ENCODE measurements at regions not wholly inside any gene's neighbourhood (a gene's known extent, or its start where the extent isn't known, plus 50 kb on each side); places are given as distances from the start of the nearest gene placed in this dataset.

GRCh38 chrX:131595120-131595519, 51.2 kb downstream of the OR13H1 start:
- Mint-ChIP-seq H3K27ac (ENCODE audit: unreplicated experiment) (no peak overlapping the region), H3K4me1 (ENCODE audit: low read depth, unreplicated experiment) (no peaks in the 10 kb centered on the region), H3K36me3 (ENCODE audit: unreplicated experiment) (no peaks in the 10 kb centered on the region), H3K9me3 (ENCODE audit: unreplicated experiment) (no peaks in the 10 kb centered on the region), H3K27me3 (ENCODE audit: unreplicated experiment) (no peaks in the 10 kb centered on the region), H3K4me3 (ENCODE audit: unreplicated experiment) (no peak overlapping the region)
- no peak for TF ChIP-seq CTCF (IDR thresholded peaks at IDR 0.05; ENCODE audit: partially characterized antibody, unreplicated experiment)
- no peak for DNase-seq

GRCh38 chrX:131607792-131608369, 64.0 kb downstream of the OR13H1 start:
- no peaks in the 10 kb centered on the region for H3K27me3 Mint-ChIP-seq (ENCODE audit: unreplicated experiment)
- H3K27ac Mint-ChIP-seq (ENCODE audit: unreplicated experiment), result no peak overlapping the region
- H3K4me3 Mint-ChIP-seq (ENCODE audit: unreplicated experiment), result no peak overlapping the region
- no peak for TF ChIP-seq CTCF (IDR thresholded peaks at IDR 0.05; ENCODE audit: partially characterized antibody, unreplicated experiment)
- no peaks in the 10 kb centered on the region for H3K36me3 Mint-ChIP-seq (ENCODE audit: unreplicated experiment)
- no peak for DNase-seq
- no peaks in the 10 kb centered on the region for H3K4me1 Mint-ChIP-seq (ENCODE audit: low read depth, unreplicated experiment)
- peaks cover 3% of the 10 kb centered on the region for H3K9me3 Mint-ChIP-seq (ENCODE audit: unreplicated experiment)

- H3K27ac Mint-ChIP-seq (ENCODE audit: unreplicated experiment), result no peak overlapping the region
- DNase-seq, result no peak
- no peaks in the 10 kb centered on the region for H3K36me3 Mint-ChIP-seq (ENCODE audit: unreplicated experiment)
- no peaks in the 10 kb centered on the region for H3K4me1 Mint-ChIP-seq (ENCODE audit: low read depth, unreplicated experiment)
- H3K9me3 Mint-ChIP-seq (ENCODE audit: unreplicated experiment), result peaks cover 3% of the 10 kb centered on the region
- TF ChIP-seq CTCF (IDR thresholded peaks at IDR 0.05; ENCODE audit: partially characterized antibody, unreplicated experiment), result no peak
- H3K27me3 Mint-ChIP-seq (ENCODE audit: unreplicated experiment), result no peaks in the 10 kb centered on the region
- H3K4me3 Mint-ChIP-seq (ENCODE audit: unreplicated experiment), result no peak overlapping the region
Measured at GRCh38 chrX:131609480-131609879, 65.6 kb downstream of the OR13H1 start.

GRCh38 chrX:131613260-131613659, 69.4 kb downstream of the OR13H1 start:
- H3K9me3 Mint-ChIP-seq (ENCODE audit: unreplicated experiment), result no peaks in the 10 kb centered on the region
- TF ChIP-seq CTCF (IDR thresholded peaks at IDR 0.05; ENCODE audit: partially characterized antibody, unreplicated experiment), result no peak
- H3K4me1 Mint-ChIP-seq (ENCODE audit: low read depth, unreplicated experiment), result no peaks in the 10 kb centered on the region
- no peak overlapping the region for H3K4me3 Mint-ChIP-seq (ENCODE audit: unreplicated experiment)
- no peak overlapping the region for H3K27ac Mint-ChIP-seq (ENCODE audit: unreplicated experiment)
- H3K27me3 Mint-ChIP-seq (ENCODE audit: unreplicated experiment), result no peaks in the 10 kb centered on the region
- no peaks in the 10 kb centered on the region for H3K36me3 Mint-ChIP-seq (ENCODE audit: unreplicated experiment)
- no peak for DNase-seq

- TF ChIP-seq CTCF (IDR thresholded peaks at IDR 0.05; ENCODE audit: partially characterized antibody, unreplicated experiment), result no peak
- DNase-seq, result no peak
- Mint-ChIP-seq H3K27ac (ENCODE audit: unreplicated experiment) (no peak overlapping the region), H3K4me3 (ENCODE audit: unreplicated experiment) (no peak overlapping the region), H3K36me3 (ENCODE audit: unreplicated experiment) (no peaks in the 10 kb centered on the region), H3K27me3 (ENCODE audit: unreplicated experiment) (no peaks in the 10 kb centered on the region), H3K9me3 (ENCODE audit: unreplicated experiment) (no peaks in the 10 kb centered on the region), H3K4me1 (ENCODE audit: low read depth, unreplicated experiment) (no peaks in the 10 kb centered on the region)
Measured at GRCh38 chrX:131614241-131614640, 70.4 kb downstream of the OR13H1 start.
